Astrocyte of the spinal cord (primary cell): ENCODE measurements at regions not wholly inside any gene's neighbourhood (a gene's known extent, or its start where the extent isn't known, plus 50 kb on each side); places are given as distances from the start of the nearest gene placed in this dataset.
"Not testable (repeated sequence)": the region's sequence is repeated elsewhere in the genome, so short reads cannot be mapped to it uniquely, and the experiment has no call there.

ENCODE experiments used
- DNase-seq: peaks from one replicate; pipeline ENCODE4 v3.0.0; 2011; ENCODE audit warnings: low read depth, low spot score
- H3K4me3 ChIP-seq: 2 replicates; pipeline ENCODE4 v1.5.1; 2011; ENCODE audit warnings: low read depth, mild to moderate bottlenecking, low read length, moderate library complexity
- in situ Hi-C: cut with HindIII; loops from 2 replicates; pipeline ENCODE4 v1.10.0; 2017; ENCODE audit warnings: low sequenced_read_pairs
- TF ChIP-seq, protein P1 (sequence below): IDR thresholded peaks from 2 replicates; pipeline ENCODE4 v1.5.1; 2012; ENCODE audit warnings: low read depth, mild to moderate bottlenecking, low read length, inconsistent platforms

DNA sequence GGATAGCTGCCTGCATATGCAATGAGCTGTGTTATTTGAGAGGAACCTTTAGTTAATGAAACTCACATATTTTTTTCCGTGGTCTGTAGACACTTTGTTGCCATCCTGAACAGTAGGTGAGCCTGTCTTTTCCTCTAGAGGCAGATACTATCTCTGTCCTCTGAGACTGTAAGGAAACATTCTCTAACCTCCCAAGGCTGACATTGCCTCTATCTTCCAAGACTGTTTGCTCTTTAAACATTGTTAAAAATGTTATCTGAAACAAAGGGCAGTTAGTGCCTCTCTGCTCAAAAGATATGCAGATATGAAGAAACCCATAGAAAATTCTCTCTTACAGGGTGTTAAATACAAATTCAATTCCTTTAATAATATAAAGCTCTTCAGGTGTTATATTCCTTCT, 963.8 kb upstream of the CNTN5 start:
- TF ChIP-seq, protein P1, sequence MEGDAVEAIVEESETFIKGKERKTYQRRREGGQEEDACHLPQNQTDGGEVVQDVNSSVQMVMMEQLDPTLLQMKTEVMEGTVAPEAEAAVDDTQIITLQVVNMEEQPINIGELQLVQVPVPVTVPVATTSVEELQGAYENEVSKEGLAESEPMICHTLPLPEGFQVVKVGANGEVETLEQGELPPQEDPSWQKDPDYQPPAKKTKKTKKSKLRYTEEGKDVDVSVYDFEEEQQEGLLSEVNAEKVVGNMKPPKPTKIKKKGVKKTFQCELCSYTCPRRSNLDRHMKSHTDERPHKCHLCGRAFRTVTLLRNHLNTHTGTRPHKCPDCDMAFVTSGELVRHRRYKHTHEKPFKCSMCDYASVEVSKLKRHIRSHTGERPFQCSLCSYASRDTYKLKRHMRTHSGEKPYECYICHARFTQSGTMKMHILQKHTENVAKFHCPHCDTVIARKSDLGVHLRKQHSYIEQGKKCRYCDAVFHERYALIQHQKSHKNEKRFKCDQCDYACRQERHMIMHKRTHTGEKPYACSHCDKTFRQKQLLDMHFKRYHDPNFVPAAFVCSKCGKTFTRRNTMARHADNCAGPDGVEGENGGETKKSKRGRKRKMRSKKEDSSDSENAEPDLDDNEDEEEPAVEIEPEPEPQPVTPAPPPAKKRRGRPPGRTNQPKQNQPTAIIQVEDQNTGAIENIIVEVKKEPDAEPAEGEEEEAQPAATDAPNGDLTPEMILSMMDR = no peak
- H3K4me3 ChIP-seq = no peak overlapping the region
- in situ Hi-C loops = no loop called here

DNA sequence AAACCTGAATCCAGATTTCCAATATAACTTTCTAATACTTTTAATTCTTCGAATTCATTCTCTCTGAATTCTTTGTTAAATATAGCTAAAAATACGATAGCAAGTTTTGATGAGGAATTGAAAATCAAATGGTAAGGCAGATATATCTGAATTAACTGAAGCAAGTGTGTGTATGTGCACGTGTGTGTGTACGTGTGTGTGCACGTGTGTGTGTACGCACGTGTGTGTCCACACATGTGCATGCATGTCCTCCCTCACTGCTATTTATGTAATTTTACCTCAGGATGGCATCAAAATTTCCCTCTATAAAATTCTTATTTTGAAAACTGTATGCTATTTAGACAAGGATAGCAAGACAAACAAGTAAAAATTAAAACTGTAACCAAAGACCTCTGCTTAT, 961.3 kb upstream of the CNTN5 start:
- in situ Hi-C loops = no loop called here
- H3K4me3 ChIP-seq = no peak overlapping the region
- TF ChIP-seq, protein P1 = no peak
- no peak for DNase-seq

More for the DNA sequence above, 963.8 kb upstream of the CNTN5 start:
- no peak for DNase-seq

DNA sequence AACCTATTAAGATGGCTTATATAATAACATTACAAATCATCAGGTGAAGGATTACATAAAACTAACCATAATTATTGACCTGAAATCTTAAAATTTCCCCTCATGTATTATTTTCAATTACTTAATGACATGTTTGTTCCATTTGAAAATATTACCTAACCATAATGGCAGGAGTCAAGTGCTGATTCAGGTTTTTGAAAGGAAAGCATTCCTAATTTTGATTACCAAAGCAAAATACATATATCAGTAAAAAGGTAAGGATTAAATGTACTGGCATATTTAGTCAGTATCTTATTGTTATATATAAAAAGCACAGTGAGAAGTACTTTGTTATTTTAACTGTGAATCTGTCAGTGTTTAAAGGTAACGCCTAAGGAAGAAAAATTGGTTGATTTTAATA, 960.0 kb upstream of the CNTN5 start:
- TF ChIP-seq, protein P1 = no peak
- H3K4me3 ChIP-seq = no peak overlapping the region
- DNase-seq = no peak
- in situ Hi-C loops = no loop called here

DNA sequence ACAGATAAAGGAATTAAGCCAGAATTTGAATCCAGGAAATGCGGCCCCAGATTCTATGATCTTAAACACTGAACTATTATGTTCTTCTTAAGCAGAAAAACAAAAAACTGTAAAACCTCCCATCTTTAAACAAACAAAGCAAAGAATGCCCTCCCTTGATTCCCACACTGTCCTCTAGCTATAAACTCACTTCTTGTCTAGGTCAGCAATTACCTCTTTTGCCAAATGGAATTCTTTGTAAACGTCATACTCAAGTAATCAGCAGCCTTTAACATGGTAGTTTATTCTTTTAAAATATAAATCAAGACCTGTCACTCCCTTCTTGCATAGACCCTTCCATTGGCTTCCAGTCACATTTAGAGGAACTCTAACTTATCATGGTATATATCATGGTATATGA, 958.9 kb upstream of the CNTN5 start:
- DNase-seq = no peak
- TF ChIP-seq, protein P1 = no peak
- no peak overlapping the region for H3K4me3 ChIP-seq
- in situ Hi-C loops = no loop called here

DNA sequence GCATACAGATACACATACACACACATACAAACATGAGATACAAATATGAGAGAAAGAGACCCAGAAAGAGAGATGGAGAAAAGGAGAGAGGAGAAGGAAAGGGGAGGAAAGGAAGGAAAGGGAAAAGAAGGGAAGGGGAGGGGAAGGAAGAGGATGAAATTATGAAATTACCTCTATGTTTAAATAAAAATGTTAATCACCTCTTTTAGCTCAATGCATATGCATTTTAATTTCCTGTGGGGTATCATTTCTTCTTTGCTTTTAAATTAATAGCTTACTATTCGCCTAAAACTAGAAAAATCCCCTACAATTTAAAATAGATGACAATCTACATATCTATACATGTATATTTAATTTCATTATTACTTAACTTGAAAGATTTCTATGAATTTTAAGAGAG, 958.0 kb upstream of the CNTN5 start:
- DNase-seq = no peak
- in situ Hi-C loops = no loop called here
- TF ChIP-seq, protein P1 = no peak
- H3K4me3 ChIP-seq = no peak overlapping the region

DNA sequence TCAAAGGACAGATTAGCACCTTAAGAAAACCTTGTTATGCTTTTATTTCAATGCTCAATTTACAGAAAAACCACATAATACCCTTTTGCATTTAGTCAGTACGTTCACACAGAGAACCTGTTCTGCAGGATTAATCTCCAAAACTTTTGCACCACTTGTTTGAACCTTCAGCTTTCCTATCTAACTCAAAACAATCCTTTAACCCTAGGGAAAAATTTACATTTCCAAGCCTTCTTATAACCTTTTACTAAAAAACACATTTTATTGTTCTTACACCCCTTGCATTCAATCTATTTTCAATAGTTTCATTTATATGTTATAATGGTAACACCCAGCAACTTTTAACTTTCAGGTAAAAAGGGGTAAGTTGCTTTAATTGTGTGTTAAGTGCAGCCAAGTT, 952.5 kb upstream of the CNTN5 start:
- TF ChIP-seq, protein P1 = no peak
- DNase-seq = no peak
- in situ Hi-C loops = no loop called here
- H3K4me3 ChIP-seq = no peak overlapping the region

DNA sequence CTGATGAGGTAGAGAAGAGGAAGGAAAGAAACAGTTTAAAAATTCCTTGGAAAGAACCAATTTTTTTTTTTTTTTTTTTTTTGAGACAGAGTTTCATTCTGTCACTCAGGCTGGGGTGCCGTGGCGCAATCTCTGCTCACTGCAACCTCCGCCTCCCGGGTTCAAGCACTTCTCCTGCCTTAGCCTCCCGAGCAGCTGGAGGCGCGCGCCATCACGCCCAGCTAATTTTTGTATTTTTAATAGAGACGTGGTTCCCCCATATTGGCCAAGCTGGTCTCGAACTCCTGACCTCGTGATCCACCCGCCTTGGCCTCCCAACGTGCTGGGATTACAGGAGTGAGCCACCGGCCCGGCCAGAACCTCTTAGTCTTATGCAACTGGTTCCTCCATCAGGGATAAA, 951.6 kb upstream of the CNTN5 start:
- in situ Hi-C loops, DNase-seq, H3K4me3 ChIP-seq: not testable (repeated sequence)
